ENCODE measurements at regions not wholly inside any gene's neighbourhood (a gene's known extent, or its start where the extent isn't known, plus 50 kb on each side); places are given as distances from the start of the nearest gene placed in this dataset.

GRCh38 chr1:214717351-214717750 lies 114.4 kb downstream of the CENPF start:
- TF ChIP-seq EZH2 (IDR thresholded peaks at IDR 0.05; ENCODE audit: low read length, unreplicated experiment): no peak
- no peak for TF ChIP-seq CTCF (conservative IDR thresholded peaks at IDR 0.05; ENCODE audit: low read depth, low read length)
- TF ChIP-seq EZH2phosphoT487 (IDR thresholded peaks at IDR 0.05; ENCODE audit: borderline replicate concordance, low read length): no peak
